HCT116 (cell line): ENCODE measurements at regions not wholly inside any gene's neighbourhood (a gene's known extent, or its start where the extent isn't known, plus 50 kb on each side); places are given as distances from the start of the nearest gene placed in this dataset.

Experiments used
- ATAC-seq: fragments of 200-7000 bp; cut with Tn5 transposase; 2 replicates; pipeline ENCODE4 v1.9.1; 2020; ENCODE audit warnings: mild to moderate bottlenecking, moderate library complexity
- BruUV-seq: library from RNA; stranded (reverse); fragments of 400-500 nt; replicated peaks from 2 replicates; lab custom pipeline; 2021; lab: Mats Ljungman, UMichigan
- CTCF ChIA-PET: fragments of 300-600 bp; sonication (Branson Sonifier 250); formaldehyde crosslinking; loops from one replicate; lab custom pipeline; 2021; ENCODE audit warnings: antibody characterized with exemption; lab: Charles Lee
- POLR2A ChIA-PET: fragments of 300-600, 350-600 bp; sonication (Branson Sonifier 250); formaldehyde crosslinking; loops from one replicate; lab custom pipeline; 2021; ENCODE audit warnings: antibody characterized with exemption; lab: Charles Lee
- RAD21 ChIA-PET, 2 experiments: fragments of 300-600 bp; sonication (Branson Sonifier 250); formaldehyde crosslinking; loops; one replicate each; lab custom pipeline; 2023; ENCODE audit warnings: low total read pairs in 2 of 2; ENCODE audit not compliant: uncharacterized antibody in 2 of 2, unreplicated experiment in 2 of 2, low non-redundant PET in 1 of 2; lab: Charles Lee
- DNase-seq: peaks from one replicate; pipeline ENCODE4 v3.0.0-alpha.2; 2010; ENCODE audit warnings: low read depth, low spot score
- H2AFZ ChIP-seq: fragments of 200-600 bp; shearing (Covaris generic), sonication (generic); 2 replicates; pipeline ENCODE4 v1.6.1; 2017; ENCODE audit warnings: low read depth, mixed run types, mixed read lengths, antibody characterized with exemption, low read length; ENCODE audit not compliant: poor library complexity, severe bottlenecking
- H3K27ac ChIP-seq: 2 replicates; pipeline ENCODE4 v1.5.1; 2012; ENCODE audit warnings: low read depth, low read length
- H3K27me3 ChIP-seq: fragments of 200-600 bp; sonication (generic); 2 replicates; pipeline ENCODE4 v1.6.1; 2016; ENCODE audit warnings: mixed run types, low read length, mixed read lengths; ENCODE audit not compliant: insufficient read depth
- H3K36me3 ChIP-seq, 2 experiments: fragments of 200-500 bp in 1 of 2; fragments of 200-600 bp in 1 of 2; sonication (Bioruptor generic) in 1 of 2; sonication (generic) in 1 of 2; 2 replicates each; pipeline versions ENCODE4 v1.5.1 to v1.6.1; 2014 to 2016; ENCODE audit warnings: low read length in 2 of 2, inconsistent platforms in 1 of 2, mixed read lengths in 1 of 2, mixed run types in 1 of 2; ENCODE audit not compliant: insufficient read depth in 2 of 2, control insufficient read depth in 1 of 2
- H3K4me1 ChIP-seq, 2 experiments: fragments of 200-600 bp in 1 of 2; sonication (generic) in 1 of 2; 2 replicates each; pipeline versions ENCODE4 v1.5.1 to v1.6.1; 2012 to 2017; ENCODE audit warnings: low read length in 2 of 2, inconsistent platforms in 1 of 2, mild to moderate bottlenecking in 1 of 2, mixed read lengths in 1 of 2, mixed run types in 1 of 2, moderate library complexity in 1 of 2; ENCODE audit not compliant: insufficient read depth in 2 of 2, control insufficient read depth in 1 of 2
- H3K4me2 ChIP-seq: fragments of 200-600 bp; sonication (generic); 2 replicates; pipeline ENCODE4 v1.6.1; 2017; ENCODE audit warnings: mixed run types, low read length, mixed read lengths
- H3K4me3 ChIP-seq, 2 experiments: fragments of 200-600 bp in 1 of 2; sonication (generic) in 1 of 2; replicated peaks in 1 of 2; 2 replicates each; pipeline ENCODE4 v1.5.1; 2011 to 2016; ENCODE audit warnings: low read length in 2 of 2, control low read depth in 1 of 2, low read depth in 1 of 2, mild to moderate bottlenecking in 1 of 2, mixed read lengths in 1 of 2, mixed run types in 1 of 2
- H3K79me2 ChIP-seq: fragments of 200-600 bp; sonication (generic); 2 replicates; pipeline ENCODE4 v1.6.1; 2017; ENCODE audit warnings: mild to moderate bottlenecking, mixed run types, low read length, moderate library complexity, mixed read lengths; ENCODE audit not compliant: insufficient read depth
- H3K9ac ChIP-seq: fragments of 200-600 bp; sonication (generic); 2 replicates; pipeline ENCODE4 v1.6.1; 2016; ENCODE audit warnings: low read length, mixed read lengths
- H3K9me2 ChIP-seq: fragments of 200-600 bp; sonication (generic), shearing (Covaris generic); 2 replicates; pipeline ENCODE4 v1.6.1; 2017; ENCODE audit warnings: mixed run types, mild to moderate bottlenecking, moderate library complexity; ENCODE audit not compliant: insufficient read depth
- H3K9me3 ChIP-seq, 2 experiments: fragments of 200-500 bp in 1 of 2; fragments of 200-600 bp in 1 of 2; sonication (Bioruptor generic) in 1 of 2; sonication (generic) in 1 of 2; 2 replicates each; pipeline ENCODE4 v1.6.1; 2014 to 2017; ENCODE audit warnings: low read length in 2 of 2, mixed read lengths in 2 of 2, inconsistent platforms in 1 of 2, low read depth in 1 of 2, mild to moderate bottlenecking in 1 of 2, mixed run types in 1 of 2, moderate library complexity in 1 of 2; ENCODE audit not compliant: control insufficient read depth in 1 of 2, insufficient read depth in 1 of 2
- H4K20me1 ChIP-seq: fragments of 200-600 bp; sonication (generic), shearing (Covaris generic); 2 replicates; pipeline ENCODE4 v1.6.1; 2017; ENCODE audit warnings: mixed run types, mild to moderate bottlenecking, moderate library complexity; ENCODE audit not compliant: insufficient read depth
- CEBPB ChIP-seq: IDR thresholded peaks from 2 replicates; pipeline ENCODE4 v1.6.1; 2012; ENCODE audit warnings: low read depth
- ELF1 ChIP-seq: IDR thresholded peaks from 2 replicates; pipeline ENCODE4 v1.6.1; 2012; ENCODE audit warnings: low read depth, borderline replicate concordance
- EZH2 ChIP-seq: fragments of 200-600 bp; sonication (generic); IDR thresholded peaks from 2 replicates; pipeline ENCODE4 v1.6.1; 2017; ENCODE audit warnings: antibody characterized with exemption, mixed run types
- EZH2phosphoT487 ChIP-seq: fragments of 200-600 bp; IDR thresholded peaks from 2 replicates; pipeline ENCODE4 v1.6.1; 2018; ENCODE audit warnings: antibody characterized with exemption, borderline replicate concordance
- POLR2A ChIP-seq: IDR thresholded peaks from 2 replicates; pipeline ENCODE4 v1.7.0; 2011; ENCODE audit warnings: borderline replicate concordance; ENCODE audit not compliant: insufficient read depth, insufficient read length; ENCODE audit errors: extremely low read depth
- POLR2AphosphoS5 ChIP-seq: IDR thresholded peaks from 2 replicates; pipeline ENCODE4 v1.6.1; 2011; ENCODE audit warnings: mild to moderate bottlenecking, low read depth, low read length, moderate library complexity
- RAD21 ChIP-seq: IDR thresholded peaks from 2 replicates; pipeline ENCODE4 v1.6.1; 2012; ENCODE audit warnings: low read depth, mild to moderate bottlenecking
- SP1 ChIP-seq: IDR thresholded peaks from 2 replicates; pipeline ENCODE4 v1.6.1; 2012; ENCODE audit warnings: low read depth
- TCF7L2 ChIP-seq: IDR thresholded peaks from 2 replicates; pipeline ENCODE4 v1.7.0; 2011; ENCODE audit warnings: borderline replicate concordance, inconsistent platforms; ENCODE audit not compliant: insufficient read depth, insufficient read length; ENCODE audit errors: extremely low read depth
- YY1 ChIP-seq: IDR thresholded peaks from 2 replicates; pipeline ENCODE4 v1.6.1; 2011; ENCODE audit warnings: low read length, low read depth, moderate library complexity, mild to moderate bottlenecking; ENCODE audit not compliant: insufficient replicate concordance; ENCODE audit errors: extremely low read depth
- ZFX ChIP-seq: fragments of 450-650 bp; IDR thresholded peaks from 2 replicates; pipeline ENCODE4 v1.6.1; 2017
- ZNF274 ChIP-seq: fragments of 200-500 bp; sonication (Bioruptor generic); IDR thresholded peaks from 2 replicates; pipeline ENCODE4 v1.6.1; 2014; ENCODE audit warnings: mild to moderate bottlenecking, low read depth, low read length, inconsistent platforms
- intact Hi-C: fragments of 100-400 bp; cut with micrococcal nuclease; formaldehyde crosslinking; loops from 2 replicates; pipeline ENCODE4 v1.10.0; 2022
- TF ChIP-seq, protein P1 (sequence below): IDR thresholded peaks from 2 replicates; pipeline ENCODE4 v1.6.1; 2011; ENCODE audit warnings: mild to moderate bottlenecking, low read length, moderate library complexity; ENCODE audit not compliant: insufficient replicate concordance; ENCODE audit errors: extremely low read depth
- TF ChIP-seq, protein P2 (sequence below), 3 experiments: fragments of 200-600 bp in 1 of 3; sonication (generic) in 1 of 3; IDR thresholded peaks in 2 of 3; conservative IDR thresholded peaks in 1 of 3; 2 replicates each; pipeline ENCODE4 v1.5.1; 2012 to 2017; ENCODE audit warnings: low read depth in 2 of 3, low read length in 2 of 3, antibody characterized with exemption in 1 of 3, borderline replicate concordance in 1 of 3, control low read depth in 1 of 3, mild to moderate bottlenecking in 1 of 3, mixed read lengths in 1 of 3, mixed run types in 1 of 3, moderate library complexity in 1 of 3; ENCODE audit not compliant: insufficient read depth in 1 of 3

DNA sequence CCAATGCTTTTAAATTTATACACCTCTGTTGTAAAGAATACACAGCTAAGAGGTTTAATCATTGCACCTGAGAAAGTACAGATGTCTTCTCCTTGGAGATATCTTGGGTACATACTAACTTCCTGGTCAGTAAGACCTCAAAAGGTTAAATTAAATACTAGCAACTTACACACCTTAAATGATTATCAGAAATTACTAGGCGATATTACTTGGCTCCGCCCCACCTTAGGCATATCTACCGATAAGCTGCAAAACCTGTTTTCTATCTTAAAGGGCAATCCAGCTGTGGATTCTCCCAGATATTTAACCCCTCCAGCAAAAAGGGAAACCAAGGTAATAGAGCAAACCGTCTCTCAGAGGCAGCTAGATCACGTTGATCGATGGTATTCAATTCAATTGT is 819.4 kb downstream of the FAM133A start:
- H3K9ac ChIP-seq: no peak overlapping the region
- no peak for DNase-seq
- CTCF ChIA-PET: no interaction called here
- no peaks in the 10 kb centered on the region for H3K9me3 ChIP-seq
- intact Hi-C loops: no loop called here
- H3K9me2 ChIP-seq: no peaks in the 10 kb centered on the region
- BruUV-seq: no TSS peak
- H3K27ac ChIP-seq: no peak overlapping the region
- H3K36me3 ChIP-seq: no peaks in the 10 kb centered on the region
- TF ChIP-seq TCF7L2: no peak
- TF ChIP-seq, protein P1, sequence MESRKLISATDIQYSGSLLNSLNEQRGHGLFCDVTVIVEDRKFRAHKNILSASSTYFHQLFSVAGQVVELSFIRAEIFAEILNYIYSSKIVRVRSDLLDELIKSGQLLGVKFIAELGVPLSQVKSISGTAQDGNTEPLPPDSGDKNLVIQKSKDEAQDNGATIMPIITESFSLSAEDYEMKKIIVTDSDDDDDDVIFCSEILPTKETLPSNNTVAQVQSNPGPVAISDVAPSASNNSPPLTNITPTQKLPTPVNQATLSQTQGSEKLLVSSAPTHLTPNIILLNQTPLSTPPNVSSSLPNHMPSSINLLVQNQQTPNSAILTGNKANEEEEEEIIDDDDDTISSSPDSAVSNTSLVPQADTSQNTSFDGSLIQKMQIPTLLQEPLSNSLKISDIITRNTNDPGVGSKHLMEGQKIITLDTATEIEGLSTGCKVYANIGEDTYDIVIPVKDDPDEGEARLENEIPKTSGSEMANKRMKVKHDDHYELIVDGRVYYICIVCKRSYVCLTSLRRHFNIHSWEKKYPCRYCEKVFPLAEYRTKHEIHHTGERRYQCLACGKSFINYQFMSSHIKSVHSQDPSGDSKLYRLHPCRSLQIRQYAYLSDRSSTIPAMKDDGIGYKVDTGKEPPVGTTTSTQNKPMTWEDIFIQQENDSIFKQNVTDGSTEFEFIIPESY: no peak
- no peak for TF ChIP-seq EZH2
- TF ChIP-seq ELF1: no peak
- TF ChIP-seq POLR2AphosphoS5: no peak
- TF ChIP-seq POLR2A: no peak
- TF ChIP-seq ZFX: no peak
- TF ChIP-seq ZNF274: no peak
- TF ChIP-seq YY1: no peak
- ATAC-seq: no peak
- H3K27me3 ChIP-seq: no peaks in the 10 kb centered on the region
- H4K20me1 ChIP-seq: no peaks in the 10 kb centered on the region
- H3K4me1 ChIP-seq: no peaks in the 10 kb centered on the region
- H3K4me2 ChIP-seq: no peak overlapping the region
- POLR2A ChIA-PET: no interaction called here
- H3K4me3 ChIP-seq: no peak overlapping the region
- RAD21 ChIA-PET: no interaction called here
- no peak overlapping the region for H2AFZ ChIP-seq
- no peaks in the 10 kb centered on the region for H3K79me2 ChIP-seq

DNA sequence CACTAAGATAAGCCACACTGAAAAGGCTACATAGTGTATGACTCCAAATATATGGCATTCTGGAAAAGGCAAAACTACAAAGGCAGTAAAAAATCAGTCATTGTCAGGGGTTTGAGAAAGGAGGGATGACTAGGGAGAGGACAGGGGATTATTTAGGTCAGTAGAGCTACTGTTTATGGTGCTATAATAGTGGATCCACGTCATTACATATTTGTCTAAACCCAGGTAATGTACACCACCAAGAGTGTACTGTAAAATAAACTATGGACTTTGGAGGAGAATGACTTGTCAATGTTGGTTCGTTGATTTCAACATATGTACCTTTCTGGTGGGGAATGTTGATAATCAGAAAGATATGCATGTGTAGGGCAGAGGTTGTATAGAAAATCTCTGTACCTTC is 837.6 kb downstream of the FAM133A start:
- ATAC-seq: no peak
- TF ChIP-seq EZH2 (no peak), SP1 (no peak), EZH2phosphoT487 (no peak), RAD21 (no peak), YY1 (no peak), CEBPB (no peak), ELF1 (no peak), ZFX (no peak), POLR2AphosphoS5 (no peak), POLR2A (no peak)
- TF ChIP-seq, protein P2, sequence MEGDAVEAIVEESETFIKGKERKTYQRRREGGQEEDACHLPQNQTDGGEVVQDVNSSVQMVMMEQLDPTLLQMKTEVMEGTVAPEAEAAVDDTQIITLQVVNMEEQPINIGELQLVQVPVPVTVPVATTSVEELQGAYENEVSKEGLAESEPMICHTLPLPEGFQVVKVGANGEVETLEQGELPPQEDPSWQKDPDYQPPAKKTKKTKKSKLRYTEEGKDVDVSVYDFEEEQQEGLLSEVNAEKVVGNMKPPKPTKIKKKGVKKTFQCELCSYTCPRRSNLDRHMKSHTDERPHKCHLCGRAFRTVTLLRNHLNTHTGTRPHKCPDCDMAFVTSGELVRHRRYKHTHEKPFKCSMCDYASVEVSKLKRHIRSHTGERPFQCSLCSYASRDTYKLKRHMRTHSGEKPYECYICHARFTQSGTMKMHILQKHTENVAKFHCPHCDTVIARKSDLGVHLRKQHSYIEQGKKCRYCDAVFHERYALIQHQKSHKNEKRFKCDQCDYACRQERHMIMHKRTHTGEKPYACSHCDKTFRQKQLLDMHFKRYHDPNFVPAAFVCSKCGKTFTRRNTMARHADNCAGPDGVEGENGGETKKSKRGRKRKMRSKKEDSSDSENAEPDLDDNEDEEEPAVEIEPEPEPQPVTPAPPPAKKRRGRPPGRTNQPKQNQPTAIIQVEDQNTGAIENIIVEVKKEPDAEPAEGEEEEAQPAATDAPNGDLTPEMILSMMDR (IDR thresholded peaks at IDR 0.05 in 2 of 3, conservative IDR thresholded peaks at IDR 0.05 in 1 of 3; ENCODE audit: borderline replicate concordance in 1 of 3, insufficient read depth in 1 of 3, low read depth in 2 of 3, low read length in 2 of 3): no peak
- TF ChIP-seq, protein P1: no peak

More for the DNA sequence above, 837.6 kb downstream of the FAM133A start:
- POLR2A ChIA-PET: no interaction called here
- Histone ChIP-seq H3K36me3 (no peaks in the 10 kb centered on the region), H3K9ac (no peak overlapping the region), H4K20me1 (no peaks in the 10 kb centered on the region), H3K79me2 (no peaks in the 10 kb centered on the region), H3K9me2 (no peaks in the 10 kb centered on the region), H3K9me3 (no peaks in the 10 kb centered on the region), H3K4me1 (no peaks in the 10 kb centered on the region), H3K4me2 (no peak overlapping the region), H3K27me3 (no peaks in the 10 kb centered on the region), H3K27ac (no peak overlapping the region), H3K4me3 (no peak overlapping the region), H2AFZ (no peak overlapping the region)
- RAD21 ChIA-PET: no interaction called here
- no peak for DNase-seq
- no TSS peak for BruUV-seq
- CTCF ChIA-PET: no interaction called here
- intact Hi-C loops: no loop called here
